ENCODE measurements at regions not wholly inside any gene's neighbourhood (a gene's known extent, or its start where the extent isn't known, plus 50 kb on each side); places are given as distances from the start of the nearest gene placed in this dataset.
"Not testable (repeated sequence)": the region's sequence is repeated elsewhere in the genome, so short reads cannot be mapped to it uniquely, and the experiment has no call there.

DNA sequence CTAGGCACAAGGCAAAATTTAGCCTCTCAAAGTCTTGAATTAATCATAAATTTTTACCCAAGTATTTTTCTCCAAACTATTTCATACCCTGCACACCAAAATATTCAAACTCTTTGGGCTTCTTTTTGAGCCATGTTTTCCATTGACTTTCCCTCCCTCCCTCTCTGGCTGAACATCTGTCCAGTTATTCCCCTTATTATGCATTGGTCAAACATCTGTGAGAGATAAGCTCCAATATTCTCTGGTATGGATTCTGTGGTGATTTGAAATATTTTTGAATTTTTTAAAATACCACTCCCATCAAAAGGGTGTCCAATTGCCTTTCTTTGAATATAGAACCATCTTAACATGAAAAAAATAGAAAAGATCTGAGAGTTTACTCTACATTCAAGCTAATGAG, 244.2 kb downstream of the RFPL4B start:
- DNase-seq: no peak

- no peak for DNase-seq
These were observed 245.0 kb downstream of the RFPL4B start for GRCh38 chr6:112592159-112592558.

DNA sequence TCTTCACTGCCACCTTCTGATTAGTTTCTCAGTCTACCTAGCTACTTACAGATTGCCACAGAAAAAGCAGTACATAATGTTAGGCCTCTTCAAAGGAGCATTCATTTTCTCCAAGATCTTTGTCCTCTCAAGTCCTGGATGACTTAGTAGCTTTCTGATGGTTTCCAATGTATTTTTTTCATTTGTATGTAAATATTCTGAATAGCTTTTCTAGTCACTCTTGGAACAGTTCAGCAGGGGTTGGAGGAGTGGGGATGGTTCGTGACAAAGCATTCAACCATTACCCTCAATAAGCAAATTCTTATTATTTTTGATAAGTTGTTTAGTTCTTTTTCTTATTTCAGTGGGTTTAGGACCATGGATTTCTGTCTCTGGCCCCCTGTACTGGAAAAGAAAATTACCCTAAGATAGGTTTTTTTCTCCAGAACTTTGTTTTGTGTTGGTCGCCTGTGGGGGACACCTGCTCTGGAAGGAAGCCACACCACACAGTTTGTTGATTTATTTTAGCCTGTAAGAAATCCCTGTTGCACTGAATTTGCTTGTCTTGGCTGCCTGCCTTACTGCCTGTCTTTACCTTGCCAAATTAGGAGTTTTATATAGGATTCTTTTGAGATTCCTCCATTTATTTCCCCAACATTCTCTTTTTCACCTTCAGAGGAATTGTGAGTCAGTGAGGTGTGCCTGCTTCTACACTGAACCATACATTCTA, 247.9 kb downstream of the RFPL4B start:
- DNase-seq: no peak

- no peak for DNase-seq
These were observed 248.7 kb downstream of the RFPL4B start for GRCh38 chr6:112595841-112596240.

DNA sequence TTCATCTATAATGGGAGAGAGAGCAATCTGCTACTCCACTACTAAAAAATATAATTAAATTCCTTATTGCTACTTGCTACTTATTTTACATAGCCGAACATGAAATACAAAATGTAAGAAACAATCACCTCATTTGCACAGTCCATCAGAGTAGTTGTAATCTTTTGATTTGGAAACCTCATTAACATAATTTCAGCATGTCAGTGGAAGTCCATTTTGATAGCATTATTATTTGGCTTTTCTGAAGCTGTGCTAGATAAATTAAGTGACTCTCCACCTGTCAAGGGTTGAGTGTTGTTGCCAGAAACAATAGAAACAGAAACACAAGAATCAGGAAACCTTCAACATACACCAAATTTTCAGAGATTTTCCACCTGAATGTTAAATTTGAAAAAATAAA, 250.0 kb downstream of the RFPL4B start:
- DNase-seq: no peak

DNA sequence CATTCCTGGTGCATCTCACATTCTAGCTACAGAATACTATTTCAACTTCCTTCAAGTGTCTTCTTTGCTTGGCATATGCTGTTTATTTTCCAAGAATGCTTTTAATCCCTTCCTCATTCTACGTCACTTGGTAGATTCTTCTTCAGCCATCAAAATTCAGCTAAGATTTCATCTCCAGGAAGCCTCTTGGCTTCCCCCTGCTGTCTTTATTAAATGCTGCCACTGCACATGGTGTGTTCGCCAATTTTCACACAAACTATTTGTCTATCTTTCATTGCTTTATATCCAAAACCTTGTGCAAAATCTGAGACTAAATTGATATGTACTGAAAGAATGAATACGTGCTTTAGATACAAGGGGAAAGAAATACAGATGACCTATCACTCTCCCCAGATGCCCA, 253.0 kb downstream of the RFPL4B start:
- no peak for DNase-seq

GRCh38 chr6:112603726-112604125, 256.6 kb downstream of the RFPL4B start:
- DNase-seq: no peak

DNA sequence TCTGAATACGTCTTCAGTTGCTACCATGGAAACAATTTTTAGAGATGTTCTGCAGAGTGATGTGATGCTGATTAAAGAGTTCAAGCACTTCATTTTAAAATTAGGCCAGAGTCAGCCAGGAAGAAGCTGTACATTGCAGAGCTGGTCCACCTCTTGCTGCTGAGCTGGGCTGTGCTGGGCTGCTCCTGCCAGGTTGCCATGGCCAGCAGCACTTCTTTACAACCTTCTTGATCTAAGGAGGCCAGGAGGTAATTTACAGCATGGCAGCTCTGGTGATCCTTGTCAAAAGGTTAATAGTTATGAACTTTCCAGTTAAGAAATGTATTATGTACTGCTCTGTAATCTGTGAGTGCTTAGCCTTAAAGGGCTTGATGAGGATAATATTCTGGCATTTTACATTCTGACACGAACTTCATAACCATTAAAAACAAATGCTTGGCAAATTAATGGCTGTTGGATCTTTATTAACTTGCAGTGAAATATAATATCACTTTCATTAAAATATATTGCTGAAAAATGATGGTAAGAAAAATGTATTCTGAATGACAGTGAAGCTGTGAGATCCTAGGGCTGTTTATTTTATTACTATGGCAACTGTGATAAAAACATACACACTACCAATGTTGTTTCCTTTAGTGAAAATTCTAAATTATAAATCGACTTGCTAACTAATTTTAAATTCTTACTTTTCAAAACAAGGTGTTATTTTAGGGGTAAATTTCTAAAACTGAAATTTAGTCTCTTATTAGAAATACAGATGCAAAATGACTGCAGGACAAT, 259.7 kb downstream of the RFPL4B start:
- DNase-seq: no peak

DNA sequence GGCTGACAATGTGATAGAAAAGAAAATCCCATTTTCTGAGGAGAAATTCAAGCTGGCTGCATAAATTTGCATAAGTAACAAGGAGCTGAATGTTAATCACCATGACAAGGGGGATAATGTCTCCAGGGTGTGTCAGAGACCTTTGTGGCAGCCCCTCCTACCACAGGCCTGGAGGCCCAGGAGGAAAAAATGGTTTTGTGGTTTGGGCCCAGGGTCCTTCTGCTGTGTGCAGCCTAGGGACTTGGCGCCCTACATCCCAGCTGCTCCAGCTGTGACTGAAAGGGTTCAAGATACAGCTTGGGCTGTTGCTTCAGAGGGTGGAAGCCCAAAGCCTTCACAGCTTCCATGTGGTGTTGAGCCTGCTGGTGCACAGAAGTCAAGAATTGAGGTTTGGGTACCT, 261.8 kb downstream of the RFPL4B start:
- DNase-seq: not testable (repeated sequence)

- no peak for DNase-seq
These were observed 266.3 kb downstream of the RFPL4B start for GRCh38 chr6:112613410-112613809.

DNA sequence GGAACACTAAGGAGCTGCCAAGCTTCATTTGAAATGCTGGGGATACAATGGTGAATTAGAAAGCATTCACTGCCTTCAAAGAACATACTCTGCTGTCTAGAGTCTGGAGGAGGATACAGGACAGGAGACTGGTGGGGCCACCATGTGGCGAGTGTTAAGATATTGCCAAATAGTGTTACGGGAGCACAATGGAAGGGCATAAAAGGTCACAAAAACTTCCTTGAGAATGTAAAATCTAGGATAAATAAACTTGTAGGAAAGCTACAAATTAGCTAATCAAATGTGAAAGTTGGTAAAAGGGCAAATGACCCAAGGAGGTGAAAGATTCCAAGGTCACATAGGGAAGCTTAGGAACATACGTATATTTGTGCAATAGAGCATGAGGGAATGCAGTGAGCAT, 271.7 kb downstream of the RFPL4B start:
- DNase-seq: no peak

GRCh38 chr6:112620812-112621569, 273.9 kb downstream of the RFPL4B start:
- no peak for DNase-seq

DNA sequence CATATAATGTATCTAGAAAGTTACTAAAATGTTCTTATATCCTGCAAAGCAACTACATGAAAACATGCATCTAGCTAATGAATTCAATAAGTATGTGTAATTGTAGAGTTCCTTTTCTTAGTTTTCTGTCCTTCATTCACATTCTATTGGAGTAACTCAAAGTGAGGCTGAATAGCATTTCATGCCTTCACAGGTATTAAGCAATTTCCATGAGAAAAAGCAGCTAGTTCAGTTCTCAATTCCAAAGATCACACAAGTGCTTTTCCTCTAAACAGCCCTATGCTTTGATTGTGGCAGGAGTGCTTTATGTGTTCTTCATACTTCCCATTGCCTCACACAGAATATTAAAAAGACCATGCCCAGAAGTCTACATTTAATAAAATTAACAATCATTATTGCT, 274.9 kb downstream of the RFPL4B start:
- DNase-seq: no peak

DNA sequence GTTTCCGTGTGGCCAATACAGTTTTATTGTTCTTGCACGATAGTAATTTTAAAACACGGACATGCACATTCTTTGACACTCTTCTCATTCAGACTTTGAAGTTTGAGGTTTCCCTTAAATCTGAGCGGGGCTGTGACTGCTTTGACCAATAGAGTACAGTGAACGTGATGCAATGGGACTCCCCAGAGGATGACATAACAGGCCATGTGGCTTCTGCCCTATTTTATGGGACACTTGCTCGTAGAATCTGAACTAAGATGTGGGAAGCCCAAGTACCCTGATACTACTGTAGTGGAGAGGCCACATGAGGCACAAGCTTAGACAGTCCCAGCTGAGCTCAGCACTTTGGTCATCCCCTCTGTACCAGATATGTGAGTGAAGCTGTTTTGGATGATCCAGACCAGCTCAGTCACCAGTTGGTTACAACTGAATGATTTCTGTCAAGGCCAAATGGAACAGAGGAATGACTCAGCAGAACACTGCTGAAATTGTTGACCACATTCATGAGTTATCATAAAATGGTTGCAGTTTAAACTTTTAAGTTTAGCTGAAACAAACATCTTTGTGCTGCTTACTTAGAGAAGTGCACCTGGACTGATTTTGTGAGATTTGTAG, 279.4 kb downstream of the RFPL4B start:
- no peak for DNase-seq

- DNase-seq: no peak
These were observed 287.2 kb downstream of the RFPL4B start for GRCh38 chr6:112634376-112634775.

DNA sequence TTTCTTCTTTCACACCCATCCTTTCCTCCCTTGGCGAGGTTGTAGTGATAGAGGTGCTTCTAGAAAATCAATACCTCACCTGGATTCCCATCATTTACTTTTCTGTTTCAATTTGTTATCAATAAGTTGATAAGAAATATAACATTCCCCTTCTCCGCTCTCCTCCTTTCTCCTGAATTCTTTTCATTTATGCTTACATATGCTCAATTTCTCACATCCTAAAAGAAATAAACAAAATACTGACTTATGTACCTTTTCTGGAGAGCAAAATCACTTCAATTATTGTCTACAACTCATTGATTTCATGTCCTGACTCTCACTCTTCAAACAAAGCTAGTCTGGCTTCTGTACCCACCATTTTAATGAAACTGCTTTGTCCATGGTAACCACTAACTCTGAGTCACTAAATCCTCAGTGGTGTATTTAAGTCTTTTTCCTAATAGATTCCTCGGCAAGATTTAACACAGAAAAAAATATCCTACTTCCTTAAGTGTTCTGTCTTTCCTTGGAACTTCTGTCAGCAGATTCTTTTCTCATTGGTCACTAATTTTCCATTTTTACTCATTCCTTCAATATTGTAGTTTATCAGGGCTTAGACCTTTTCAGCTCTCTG, 289.6 kb downstream of the RFPL4B start:
- no peak for DNase-seq

DNA sequence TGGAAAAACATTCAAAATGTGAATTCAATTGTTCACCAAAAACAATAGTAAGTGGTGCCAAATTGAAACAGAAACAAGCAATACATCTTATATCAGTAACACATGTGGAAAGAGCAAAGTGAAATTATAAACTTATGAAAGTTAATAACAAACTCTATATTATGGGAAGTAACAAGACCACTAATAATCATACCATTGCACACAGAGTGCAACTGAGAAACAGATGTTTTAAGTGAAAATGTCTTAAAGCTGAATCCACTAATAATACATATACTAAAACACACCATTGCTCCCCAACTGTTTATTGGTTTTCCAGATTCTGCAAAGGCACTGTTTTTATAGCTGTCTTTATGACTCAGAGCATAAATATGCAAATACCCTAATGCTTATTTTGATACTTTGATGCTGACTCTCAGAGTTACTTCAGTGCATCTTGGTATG, 292.3 kb downstream of the RFPL4B start:
- DNase-seq: no peak

DNA sequence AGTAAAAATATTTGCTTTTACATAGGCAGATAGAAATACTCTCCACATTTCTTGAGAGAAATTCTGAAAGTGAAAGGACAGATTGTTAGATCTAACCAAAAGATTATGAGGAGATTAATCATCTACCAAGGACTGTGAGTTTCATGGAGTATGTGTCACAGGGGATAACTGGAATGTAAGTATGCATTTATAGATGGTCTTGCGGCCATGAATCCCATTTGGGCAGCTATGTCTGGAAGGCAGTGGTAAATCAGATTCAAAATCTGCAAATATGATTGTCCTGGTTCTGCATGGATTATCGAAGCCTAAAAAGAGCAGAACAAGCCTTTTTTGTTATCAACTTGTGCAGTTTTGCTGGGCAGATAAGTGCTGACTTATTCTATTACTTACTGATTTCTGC, 293.8 kb downstream of the RFPL4B start:
- no peak for DNase-seq

DNA sequence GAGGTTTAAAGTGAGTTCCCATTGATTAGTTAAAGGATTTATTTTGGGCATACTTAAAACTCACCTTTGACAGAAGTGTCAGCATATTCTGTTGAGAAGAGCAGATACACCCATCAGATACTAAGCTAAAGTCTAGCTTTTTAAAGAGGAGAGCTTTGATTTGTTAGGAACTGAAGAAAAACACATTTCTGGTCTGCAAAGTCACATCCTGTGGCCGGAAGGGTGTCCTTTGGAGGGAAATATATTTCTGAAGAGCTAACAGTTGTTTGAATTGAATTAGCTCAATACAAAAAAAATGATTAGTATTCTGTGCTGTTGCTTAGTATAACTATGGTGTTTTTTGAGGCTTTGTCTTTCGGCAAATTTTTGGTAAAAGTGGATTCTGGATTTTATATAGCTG, 302.7 kb downstream of the RFPL4B start:
- no peak for DNase-seq

- DNase-seq: no peak
These were observed 304.1 kb downstream of the RFPL4B start for GRCh38 chr6:112651239-112651638.

DNA sequence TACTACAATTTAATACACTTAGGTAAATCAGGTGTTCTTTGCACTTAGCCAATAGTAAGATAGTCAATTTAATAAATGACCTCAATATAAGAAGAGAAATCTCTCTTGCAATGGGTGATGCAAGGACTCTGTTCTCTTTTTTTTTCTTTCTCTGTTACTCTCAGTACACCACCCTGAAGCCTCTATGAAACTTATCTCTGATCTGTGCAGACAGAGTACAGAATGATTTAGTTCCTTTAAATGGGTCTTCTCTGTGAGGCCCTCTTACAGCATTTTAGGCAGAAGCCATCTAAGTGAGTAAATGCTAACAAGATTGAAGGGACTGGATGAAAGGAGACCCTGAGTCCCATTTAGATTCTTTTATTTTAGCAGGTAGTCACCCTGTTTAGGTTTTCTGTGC, 312.8 kb downstream of the RFPL4B start:
- no peak for DNase-seq

DNA sequence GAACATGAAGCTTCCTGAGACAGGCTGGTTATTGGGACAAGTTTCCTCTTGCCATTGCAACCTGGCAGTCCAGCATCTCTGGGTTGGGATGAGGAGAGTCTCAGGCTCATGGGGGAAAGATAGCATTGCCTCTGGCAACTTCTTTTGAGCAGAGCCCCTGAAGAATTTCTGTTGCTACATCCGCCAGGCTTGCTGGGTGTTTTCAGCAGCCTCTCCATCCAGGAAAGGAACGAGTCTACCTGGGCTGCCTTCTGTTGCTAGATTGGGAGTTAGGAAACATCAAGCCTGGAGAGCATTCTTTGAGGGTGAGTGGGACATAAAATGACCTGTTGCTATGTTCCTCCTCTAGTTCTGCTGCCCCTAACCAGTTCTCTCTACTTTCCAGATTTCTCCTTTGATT, 313.5 kb downstream of the RFPL4B start:
- no peak for DNase-seq

GRCh38 chr6:112663698-112664097, 316.6 kb downstream of the RFPL4B start:
- DNase-seq: no peak
